GM19099 (cell line): ENCODE measurements at regions not wholly inside any gene's neighbourhood (a gene's known extent, or its start where the extent isn't known, plus 50 kb on each side); places are given as distances from the start of the nearest gene placed in this dataset.

Experiments used
- POLR2A ChIP-seq: IDR thresholded peaks from 3 replicates; pipeline ENCODE4 v1.6.1; 2011; ENCODE audit warnings: low read depth; ENCODE audit not compliant: insufficient read length; ENCODE audit errors: extremely low read depth

GRCh38 chr13:50410921-50411746 is 395.9 kb downstream of the KCNRG start:
- no peak for TF ChIP-seq POLR2A

GRCh38 chr13:50412046-50412617 is 396.9 kb downstream of the KCNRG start:
- TF ChIP-seq POLR2A: no peak

GRCh38 chr13:50414640-50415039 is 399.4 kb downstream of the KCNRG start:
- TF ChIP-seq POLR2A: no peak

GRCh38 chr13:50415428-50415827 is 400.2 kb downstream of the KCNRG start:
- no peak for TF ChIP-seq POLR2A

GRCh38 chr13:50417597-50417996 is 402.4 kb downstream of the KCNRG start:
- no peak for TF ChIP-seq POLR2A

- TF ChIP-seq POLR2A: no peak
Measured at GRCh38 chr13:50419331-50419865, 404.2 kb downstream of the KCNRG start.

- TF ChIP-seq POLR2A: no peak
Measured at GRCh38 chr13:50419896-50420295, 404.7 kb downstream of the KCNRG start.

GRCh38 chr13:50420718-50421472 is 405.7 kb downstream of the KCNRG start:
- TF ChIP-seq POLR2A: no peak

GRCh38 chr13:50421473-50422130 is 406.4 kb downstream of the KCNRG start:
- no peak for TF ChIP-seq POLR2A

GRCh38 chr13:50422181-50423148 is 407.2 kb downstream of the KCNRG start:
- TF ChIP-seq POLR2A: no peak

GRCh38 chr13:50424993-50425392 is 409.7 kb downstream of the KCNRG start:
- TF ChIP-seq POLR2A: no peak

GRCh38 chr13:50425772-50426171 is 410.5 kb downstream of the KCNRG start:
- TF ChIP-seq POLR2A: no peak

GRCh38 chr13:50426927-50427326 is 411.7 kb downstream of the KCNRG start:
- no peak for TF ChIP-seq POLR2A
